HTR-8/SVneo (cell line): ENCODE measurements at regions not wholly inside any gene's neighbourhood (a gene's known extent, or its start where the extent isn't known, plus 50 kb on each side); places are given as distances from the start of the nearest gene placed in this dataset.
"Not testable (repeated sequence)": the region's sequence is repeated elsewhere in the genome, so short reads cannot be mapped to it uniquely, and the experiment has no call there.

Experiments
- DNase-seq: peaks from one replicate; pipeline ENCODE4 v3.0.0; 2011; ENCODE audit warnings: low spot score, mixed read lengths; ENCODE audit not compliant: insufficient read length
- FAIRE-seq: peaks from 2 replicates; lab custom pipeline; 2011; peaks lifted over from hg19 to GRCh38; lab: Jason Lieb, UNC

DNA sequence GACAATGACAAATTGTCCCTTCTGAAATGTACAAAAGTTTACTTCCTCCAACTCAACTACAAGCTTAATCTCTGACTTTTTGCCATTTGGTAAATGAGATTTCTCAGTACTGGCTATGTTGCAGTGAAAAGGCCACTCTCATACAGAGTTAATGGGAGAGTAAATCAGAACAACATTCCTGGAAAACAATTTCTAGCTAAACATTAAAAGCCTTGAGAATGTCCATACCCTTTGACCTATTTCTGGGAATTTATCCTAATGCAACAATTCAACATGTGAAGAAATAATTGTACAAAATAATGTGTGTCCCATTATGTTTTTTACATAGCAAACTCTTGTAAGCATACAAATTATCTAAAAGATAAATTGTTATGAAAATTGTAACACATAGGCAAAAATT is 56.3 kb upstream of the SPEF2 start:
- DNase-seq: no peak
- no peak for FAIRE-seq

DNA sequence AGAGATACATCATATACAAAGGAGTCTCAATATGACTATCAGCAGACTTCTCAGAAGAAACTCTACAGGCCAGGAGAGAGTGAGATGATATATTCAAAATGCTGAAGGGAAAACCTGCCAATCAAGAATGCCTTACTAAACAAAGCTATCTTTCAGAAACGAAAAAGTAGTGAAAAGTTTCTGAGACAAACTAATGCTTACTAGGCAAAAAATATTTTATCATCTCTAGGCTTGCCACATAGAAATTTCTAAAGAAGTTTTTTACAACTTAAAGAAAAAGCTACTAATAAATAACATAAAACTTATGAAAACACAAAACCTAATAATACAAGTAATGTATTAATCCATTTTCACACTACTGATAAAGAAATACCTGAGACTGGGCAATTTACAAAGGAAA is 59.9 kb upstream of the SPEF2 start:
- no peak for FAIRE-seq

DNA sequence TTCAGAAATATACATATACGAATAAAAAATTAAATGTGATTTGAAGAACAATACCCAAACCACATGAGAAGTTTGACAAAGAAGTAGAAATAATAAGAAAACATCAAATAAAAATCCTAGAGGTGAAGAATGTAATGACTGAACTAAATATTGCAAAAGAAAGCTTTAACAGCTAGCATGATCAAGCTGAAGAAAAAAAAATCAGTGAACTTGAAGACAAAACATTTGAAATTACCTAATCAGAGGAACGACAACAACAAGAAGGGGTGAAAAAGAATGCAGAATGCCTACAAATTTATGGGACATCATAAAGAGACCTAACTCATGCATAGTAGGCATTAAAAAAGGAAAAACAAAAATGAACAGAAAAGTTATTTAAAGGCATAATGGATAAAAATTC is 60.5 kb upstream of the SPEF2 start:
- DNase-seq (no peak), FAIRE-seq (no peak)

More for the DNA sequence above, 59.9 kb upstream of the SPEF2 start:
- DNase-seq: no peak

DNA sequence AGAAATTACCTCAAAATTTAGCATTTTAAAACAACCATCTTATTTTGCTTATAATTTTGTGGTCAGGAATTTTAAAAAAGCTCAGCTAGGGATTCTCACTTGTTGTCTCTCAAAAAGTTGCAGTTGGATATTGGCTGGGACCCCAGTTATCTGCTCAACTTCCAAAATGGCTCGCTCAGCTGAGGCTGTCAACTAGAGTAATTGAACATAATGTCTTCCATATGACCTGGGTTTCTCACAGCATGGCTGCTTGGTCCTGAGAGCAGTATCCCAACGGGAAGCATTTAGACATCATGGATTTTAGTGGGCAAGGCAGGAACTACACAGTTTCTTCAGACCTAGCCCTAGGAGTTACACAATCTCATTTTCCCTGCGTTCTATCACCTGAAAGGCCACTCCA is 63.6 kb upstream of the SPEF2 start:
- DNase-seq: no peak

GRCh38 chr5:35545190-35545589 is 72.5 kb upstream of the SPEF2 start:
- FAIRE-seq: no peak

More for the DNA sequence above, 63.6 kb upstream of the SPEF2 start:
- no peak for FAIRE-seq

GRCh38 chr5:35543408-35543807 is 74.3 kb upstream of the SPEF2 start:
- no peak for FAIRE-seq
- no peak for DNase-seq

More at GRCh38 chr5:35545190-35545589, 72.5 kb upstream of the SPEF2 start:
- no peak for DNase-seq

DNA sequence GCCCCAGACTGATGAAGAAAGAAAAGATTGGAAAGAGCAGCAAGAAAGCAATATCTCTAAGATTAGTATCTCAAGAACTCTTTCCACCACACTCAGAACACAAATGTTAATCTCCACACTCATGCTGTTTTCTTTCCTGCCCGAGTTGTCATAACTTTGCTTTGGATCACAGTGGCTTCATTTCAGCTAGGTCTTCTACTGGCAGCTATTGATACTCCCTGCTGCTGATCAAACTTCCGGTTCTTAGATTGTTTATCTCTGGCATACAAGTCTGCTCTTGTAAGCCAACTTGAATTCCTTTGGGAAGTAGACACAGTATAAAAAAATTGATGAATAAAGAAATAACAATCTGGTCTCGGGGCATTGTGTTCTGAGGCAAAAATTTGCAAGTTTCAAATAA is 77.7 kb upstream of the SPEF2 start:
- no peak for DNase-seq
- no peak for FAIRE-seq

GRCh38 chr5:35538198-35538931 is 79.3 kb upstream of the SPEF2 start:
- DNase-seq: no peak

GRCh38 chr5:35533156-35533555 is 84.5 kb upstream of the SPEF2 start:
- no peak for DNase-seq
- no peak for FAIRE-seq

More at GRCh38 chr5:35538198-35538931, 79.3 kb upstream of the SPEF2 start:
- FAIRE-seq: no peak

DNA sequence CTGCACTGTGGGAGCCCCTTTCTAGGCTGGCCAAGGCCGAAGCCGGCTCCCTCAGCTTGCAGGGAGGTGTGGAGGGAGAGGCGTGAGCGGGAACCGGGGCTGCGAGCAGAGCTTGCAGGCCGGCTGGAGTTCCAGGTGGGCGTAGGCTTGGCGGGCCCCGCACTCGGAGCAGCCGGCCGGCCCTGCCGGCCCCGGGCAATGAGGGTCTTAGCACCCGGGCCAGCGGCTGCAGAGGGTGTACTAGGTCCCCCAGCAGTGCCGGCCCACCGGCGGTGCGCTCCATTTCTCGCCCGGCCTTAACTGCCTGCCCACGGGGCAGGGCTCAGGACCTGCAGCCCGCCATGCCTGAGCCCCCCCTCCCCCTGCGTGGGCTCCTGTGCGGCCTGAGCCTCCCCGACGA is 86.1 kb upstream of the SPEF2 start:
- not testable (repeated sequence) for DNase-seq, FAIRE-seq

DNA sequence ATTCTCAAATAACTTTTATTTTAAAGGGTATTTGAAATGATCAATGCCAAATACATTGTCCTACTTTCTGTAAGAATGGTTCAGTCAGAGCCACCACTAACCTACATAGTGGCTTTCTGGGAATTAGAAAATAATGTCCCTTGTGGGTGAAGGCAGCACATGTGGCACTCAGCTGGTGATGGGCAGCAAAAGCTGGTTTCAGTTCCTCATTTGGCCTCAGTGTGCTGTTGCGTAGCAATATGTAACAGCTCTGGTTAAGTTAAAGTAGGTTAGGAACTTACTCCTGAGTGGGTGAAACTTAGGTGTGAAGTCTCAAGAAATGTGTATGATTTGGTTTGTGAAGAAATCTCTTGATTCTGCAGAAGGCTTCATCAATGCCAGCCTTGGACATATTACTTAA is 99.6 kb upstream of the SPEF2 start:
- DNase-seq (no peak), FAIRE-seq (no peak)

- no peak for DNase-seq
Observed at GRCh38 chr5:35516271-35516670, 101.4 kb upstream of the SPEF2 start.

DNA sequence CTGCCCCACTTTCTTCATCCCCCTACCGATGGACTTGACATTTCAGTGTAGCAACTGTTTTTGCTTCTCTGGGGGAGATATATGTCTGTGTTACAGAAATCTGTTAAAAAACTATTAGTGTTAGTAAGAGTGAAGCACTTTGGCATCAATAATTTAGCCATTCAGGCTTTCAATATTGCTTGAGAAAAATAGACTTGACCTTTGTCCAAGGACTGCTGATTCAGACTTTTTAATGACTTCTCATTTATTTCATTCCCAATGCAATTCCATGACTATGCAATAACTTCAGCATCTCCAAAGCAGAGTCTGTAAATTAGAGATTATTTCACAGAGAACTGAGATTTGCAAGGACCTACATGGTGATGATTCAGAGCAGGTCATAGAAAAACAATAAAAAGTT is 104.1 kb upstream of the SPEF2 start:
- DNase-seq: no peak
- no peak for FAIRE-seq

More at GRCh38 chr5:35516271-35516670, 101.4 kb upstream of the SPEF2 start:
- FAIRE-seq: no peak

DNA sequence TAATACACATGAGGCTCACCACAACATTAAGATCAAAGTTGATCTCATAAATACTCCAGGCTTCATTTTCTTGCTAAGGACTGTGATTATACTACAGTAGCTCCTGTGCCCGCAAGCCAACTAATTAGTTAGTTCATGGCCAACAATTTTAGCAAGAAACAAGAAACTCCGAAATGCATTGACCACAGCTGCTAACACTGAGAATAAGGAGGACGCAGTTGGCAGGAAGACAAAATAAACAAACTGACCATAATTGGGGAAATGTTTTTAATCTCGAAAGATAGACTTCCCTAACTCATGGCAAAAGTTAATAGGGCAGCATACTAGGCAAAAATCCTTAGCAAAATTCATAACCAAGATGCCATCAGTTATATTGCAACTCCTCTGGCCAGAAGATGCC is 115.5 kb upstream of the SPEF2 start:
- FAIRE-seq: no peak

DNA sequence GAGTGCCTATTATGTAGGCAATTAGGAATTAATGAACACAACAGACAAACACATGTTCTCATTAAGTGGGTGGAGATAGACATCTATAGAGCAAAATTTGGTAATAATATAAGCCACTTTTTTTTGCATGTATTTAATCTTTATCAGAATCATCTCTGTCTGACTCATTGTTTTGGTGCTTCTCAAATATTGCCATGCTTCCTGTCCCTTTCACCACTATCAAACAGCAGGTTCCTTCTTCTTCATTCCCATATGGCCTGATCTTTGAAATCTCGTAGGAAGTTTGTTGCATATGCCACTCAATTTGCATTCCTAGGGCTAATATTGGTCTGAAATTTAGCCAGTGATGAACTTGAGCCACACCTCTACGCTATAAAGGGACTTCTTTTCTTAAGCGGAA is 128.9 kb upstream of the SPEF2 start:
- DNase-seq: no peak
- peak; percentile 20 for FAIRE-seq

More for the DNA sequence above, 115.5 kb upstream of the SPEF2 start:
- DNase-seq: no peak

DNA sequence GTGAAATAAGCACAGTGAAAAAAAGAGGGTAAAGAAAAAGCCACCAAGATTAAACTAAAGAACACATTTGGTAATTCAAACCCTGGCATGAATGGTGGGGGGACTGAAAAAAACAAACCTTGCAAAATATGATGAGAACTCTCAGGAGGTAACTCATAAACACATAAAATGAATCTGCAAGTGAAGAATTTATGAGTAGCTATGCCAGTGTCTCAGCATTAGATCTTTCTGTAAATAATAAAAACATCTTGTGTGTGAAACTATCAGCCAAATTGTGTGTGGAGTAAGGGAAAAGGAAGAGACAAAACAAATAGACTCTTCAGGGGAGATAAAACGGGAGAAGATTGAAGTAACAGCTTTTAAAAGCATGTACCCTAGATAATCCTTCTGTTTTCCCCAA is 129.6 kb upstream of the SPEF2 start:
- no peak for FAIRE-seq
- DNase-seq: no peak

- no peak for DNase-seq
- FAIRE-seq: no peak
Observed at GRCh38 chr5:35487233-35488025, 130.2 kb upstream of the SPEF2 start.

DNA sequence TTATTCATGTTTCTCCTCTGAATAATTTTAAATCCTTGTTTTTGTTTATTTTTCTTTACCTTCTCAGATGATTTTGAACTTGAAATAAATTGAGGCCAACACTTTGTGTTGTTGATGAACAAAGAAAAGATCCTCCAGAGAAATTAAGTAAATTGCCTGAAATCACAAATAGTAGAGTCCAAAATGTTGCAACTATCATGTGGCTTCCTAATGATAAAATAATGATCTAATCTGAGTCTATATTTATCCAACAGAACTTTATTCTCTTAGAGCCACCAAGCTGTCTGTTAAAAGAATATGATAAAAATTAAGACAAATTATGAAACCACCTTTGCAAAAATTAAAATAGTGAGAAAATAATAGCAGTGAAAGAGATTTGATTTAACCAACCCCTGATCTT is 132.2 kb upstream of the SPEF2 start:
- DNase-seq: no peak
- FAIRE-seq: no peak

DNA sequence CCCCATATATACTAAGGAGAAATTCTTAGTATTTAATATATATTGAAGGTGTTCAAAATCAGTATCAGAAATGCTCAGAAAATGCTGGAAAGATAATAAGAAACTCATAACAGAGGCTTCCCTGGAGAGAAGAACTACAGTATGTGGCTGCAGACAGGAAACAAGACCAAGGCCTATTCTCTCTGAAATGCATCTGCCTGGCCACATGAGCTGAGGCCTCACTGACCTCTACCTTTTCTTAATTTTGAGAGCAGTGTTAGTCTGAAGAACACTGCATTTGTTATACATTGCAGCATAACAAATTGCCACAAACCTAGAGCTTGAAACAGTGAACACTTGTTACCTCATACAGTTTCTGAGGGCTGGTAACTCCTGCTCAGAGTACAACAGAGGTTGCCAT is 133.4 kb upstream of the SPEF2 start:
- FAIRE-seq: no peak
- no peak for DNase-seq

- FAIRE-seq (no peak), DNase-seq (no peak)
Observed at GRCh38 chr5:35483780-35484179, 133.9 kb upstream of the SPEF2 start.

- DNase-seq: no peak
- FAIRE-seq: no peak
Observed at GRCh38 chr5:35483191-35483590, 134.5 kb upstream of the SPEF2 start.
